ENCODE measurements at regions not wholly inside any gene's neighbourhood (a gene's known extent, or its start where the extent isn't known, plus 50 kb on each side); places are given as distances from the start of the nearest gene placed in this dataset.
"Not testable (repeated sequence)": the region's sequence is repeated elsewhere in the genome, so short reads cannot be mapped to it uniquely, and the experiment has no call there.

DNA sequence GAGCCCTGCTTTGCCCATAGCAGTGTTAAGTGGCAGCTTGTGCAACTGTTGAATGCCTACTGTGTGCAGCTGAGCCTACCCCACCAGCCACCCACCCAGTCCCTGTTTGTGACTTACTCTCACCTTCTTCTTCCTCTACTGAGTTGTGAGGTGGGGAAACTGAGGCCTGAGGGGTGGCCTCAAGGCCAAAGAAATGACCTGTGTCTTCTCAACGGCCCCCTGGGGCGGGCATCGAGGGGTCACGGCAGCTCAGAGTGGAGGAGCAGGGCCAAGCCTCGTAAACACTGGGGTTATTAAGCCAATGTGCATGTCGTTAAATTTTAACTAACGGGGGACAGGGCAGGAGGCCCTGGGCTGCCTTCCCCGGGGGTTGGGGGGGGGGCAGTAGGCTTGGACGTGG, 369.6 kb upstream of the ZNF722 start:
- H3K4me3 ChIP-seq (replicated peaks in 1 of 3; ENCODE audit: insufficient read depth in 1 of 3, low read depth in 1 of 3, low read length in 3 of 3); H2AFZ ChIP-seq (ENCODE audit: low read depth, low read length); BruUV-seq (replicated peaks); H3K9ac ChIP-seq (replicated peaks; ENCODE audit: extremely low read depth, insufficient read depth, low read length); H3K79me2 ChIP-seq (ENCODE audit: control insufficient read depth, insufficient read depth, low read length); POLR2A ChIA-PET; H3K36me3 ChIP-seq (ENCODE audit: control insufficient read depth in 2 of 2, extremely low read depth in 1 of 2, insufficient read depth in 2 of 2, low read length in 2 of 2); H3K9me1 ChIP-seq (replicated peaks; ENCODE audit: control insufficient read depth, extremely low read depth, insufficient read depth, low read length); H3K27ac ChIP-seq (ENCODE audit: insufficient read depth, low read depth, low read length); H3K27me3 ChIP-seq (ENCODE audit: control insufficient read depth in 2 of 2, insufficient read depth in 2 of 2, low read length in 2 of 2); H3K4me1 ChIP-seq (ENCODE audit: control insufficient read depth, extremely low read depth, insufficient read depth, low read length); dilution Hi-C loops (cut with MboI; ENCODE audit: extremely low pct_ligation_motif_present, low sequenced_read_pairs); CTCF ChIA-PET; H3K9me3 ChIP-seq (replicated peaks; ENCODE audit: control insufficient read depth, insufficient read depth, low read length); FAIRE-seq; intact Hi-C loops (cut with micrococcal nuclease); H4K20me1 ChIP-seq (replicated peaks; ENCODE audit: control insufficient read depth, extremely low read depth, insufficient read depth, low read length); H3K4me2 ChIP-seq (ENCODE audit: insufficient read depth, low read length); DNase-seq (ENCODE audit: low read depth, low spot score): not testable (repeated sequence)

DNA sequence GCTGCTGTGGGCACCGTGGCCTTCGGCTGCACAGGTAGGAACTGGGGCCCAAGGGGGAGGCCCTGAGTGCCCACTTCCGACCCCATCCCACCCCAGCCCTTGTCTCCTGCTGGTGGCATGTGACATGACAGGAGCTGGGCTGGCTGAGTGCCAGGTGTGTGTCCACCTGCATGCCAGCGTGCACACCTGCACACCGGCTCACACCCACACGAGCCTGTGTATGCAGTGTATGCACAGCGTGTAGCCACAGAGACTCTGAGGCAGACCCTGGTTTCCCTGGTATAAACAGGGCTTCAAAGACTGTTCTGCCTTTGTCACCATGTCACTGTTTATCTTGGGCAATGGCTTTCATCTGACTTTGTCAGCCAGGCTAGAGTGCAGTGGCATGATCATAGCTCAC, 362.1 kb upstream of the ZNF722 start:
- FAIRE-seq; H3K4me2 ChIP-seq (ENCODE audit: insufficient read depth, low read length); H3K79me2 ChIP-seq (ENCODE audit: control insufficient read depth, insufficient read depth, low read length); H2AFZ ChIP-seq (ENCODE audit: low read depth, low read length); POLR2A ChIA-PET; H3K27ac ChIP-seq (ENCODE audit: insufficient read depth, low read depth, low read length); H3K4me3 ChIP-seq (replicated peaks in 1 of 3; ENCODE audit: insufficient read depth in 1 of 3, low read depth in 1 of 3, low read length in 3 of 3); DNase-seq (ENCODE audit: low read depth, low spot score); H3K9me3 ChIP-seq (replicated peaks; ENCODE audit: control insufficient read depth, insufficient read depth, low read length); dilution Hi-C loops (cut with MboI; ENCODE audit: extremely low pct_ligation_motif_present, low sequenced_read_pairs); H3K9me1 ChIP-seq (replicated peaks; ENCODE audit: control insufficient read depth, extremely low read depth, insufficient read depth, low read length); H3K36me3 ChIP-seq (ENCODE audit: control insufficient read depth in 2 of 2, extremely low read depth in 1 of 2, insufficient read depth in 2 of 2, low read length in 2 of 2); H4K20me1 ChIP-seq (replicated peaks; ENCODE audit: control insufficient read depth, extremely low read depth, insufficient read depth, low read length); H3K27me3 ChIP-seq (ENCODE audit: control insufficient read depth in 2 of 2, insufficient read depth in 2 of 2, low read length in 2 of 2); H3K4me1 ChIP-seq (ENCODE audit: control insufficient read depth, extremely low read depth, insufficient read depth, low read length); intact Hi-C loops (cut with micrococcal nuclease); H3K9ac ChIP-seq (replicated peaks; ENCODE audit: extremely low read depth, insufficient read depth, low read length); BruUV-seq (replicated peaks); CTCF ChIA-PET: not testable (repeated sequence)

DNA sequence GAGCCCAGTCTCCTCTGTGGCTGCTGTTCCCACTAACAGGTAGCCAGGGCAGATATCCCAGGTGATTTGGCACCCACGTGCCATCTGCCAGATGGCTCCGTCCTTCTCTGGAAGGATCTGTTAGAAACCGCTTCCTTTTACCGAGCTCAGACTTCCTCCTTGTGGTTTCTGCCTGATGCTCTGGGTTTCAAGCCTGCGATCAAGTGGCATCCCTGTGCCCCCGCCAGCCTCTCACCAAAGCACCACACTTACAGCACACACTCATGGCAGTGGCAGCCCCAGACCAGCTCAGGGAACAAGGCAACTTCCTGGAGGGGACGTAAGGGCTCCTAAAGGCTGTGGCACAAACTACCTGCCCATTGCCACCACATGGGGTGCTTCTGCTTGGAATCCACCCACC, 333.1 kb upstream of the ZNF722 start:
- DNase-seq (ENCODE audit: low read depth, low spot score); H3K27me3 ChIP-seq (ENCODE audit: control insufficient read depth in 2 of 2, insufficient read depth in 2 of 2, low read length in 2 of 2); H3K4me1 ChIP-seq (ENCODE audit: control insufficient read depth, extremely low read depth, insufficient read depth, low read length); H3K79me2 ChIP-seq (ENCODE audit: control insufficient read depth, insufficient read depth, low read length); intact Hi-C loops (cut with micrococcal nuclease); H3K9ac ChIP-seq (replicated peaks; ENCODE audit: extremely low read depth, insufficient read depth, low read length); H3K4me3 ChIP-seq (replicated peaks in 1 of 3; ENCODE audit: insufficient read depth in 1 of 3, low read depth in 1 of 3, low read length in 3 of 3); H3K4me2 ChIP-seq (ENCODE audit: insufficient read depth, low read length); POLR2A ChIA-PET; H3K9me1 ChIP-seq (replicated peaks; ENCODE audit: control insufficient read depth, extremely low read depth, insufficient read depth, low read length); FAIRE-seq; H3K9me3 ChIP-seq (replicated peaks; ENCODE audit: control insufficient read depth, insufficient read depth, low read length); BruUV-seq (replicated peaks); CTCF ChIA-PET; H4K20me1 ChIP-seq (replicated peaks; ENCODE audit: control insufficient read depth, extremely low read depth, insufficient read depth, low read length); H3K36me3 ChIP-seq (ENCODE audit: control insufficient read depth in 2 of 2, extremely low read depth in 1 of 2, insufficient read depth in 2 of 2, low read length in 2 of 2); H2AFZ ChIP-seq (ENCODE audit: low read depth, low read length); H3K27ac ChIP-seq (ENCODE audit: insufficient read depth, low read depth, low read length); dilution Hi-C loops (cut with MboI; ENCODE audit: extremely low pct_ligation_motif_present, low sequenced_read_pairs): not testable (repeated sequence)

DNA sequence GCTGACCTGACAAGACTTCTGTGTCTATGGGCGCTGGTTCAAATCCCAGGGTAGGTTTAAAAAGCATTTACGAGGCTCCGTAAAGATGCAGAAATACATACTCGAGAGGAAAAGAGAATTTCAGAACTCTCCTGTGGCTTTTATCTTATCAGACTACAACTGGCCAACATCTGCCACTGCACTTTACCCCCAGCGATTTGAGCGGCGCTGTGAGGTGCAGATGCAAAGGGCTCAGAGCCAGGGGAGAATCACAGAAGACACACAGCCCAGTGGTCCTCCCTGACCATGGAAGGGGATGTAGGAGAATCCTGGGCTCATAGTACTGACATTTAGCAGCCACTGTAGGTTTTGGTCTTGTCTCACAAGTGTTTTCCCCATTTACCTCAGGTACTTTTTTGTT, 307.2 kb upstream of the ZNF722 start:
- H3K79me2 ChIP-seq (ENCODE audit: control insufficient read depth, insufficient read depth, low read length); H3K36me3 ChIP-seq (ENCODE audit: control insufficient read depth in 2 of 2, extremely low read depth in 1 of 2, insufficient read depth in 2 of 2, low read length in 2 of 2); H3K4me1 ChIP-seq (ENCODE audit: control insufficient read depth, extremely low read depth, insufficient read depth, low read length); POLR2A ChIA-PET; H4K20me1 ChIP-seq (replicated peaks; ENCODE audit: control insufficient read depth, extremely low read depth, insufficient read depth, low read length); CTCF ChIA-PET; H3K4me2 ChIP-seq (ENCODE audit: insufficient read depth, low read length); intact Hi-C loops (cut with micrococcal nuclease); H3K27me3 ChIP-seq (ENCODE audit: control insufficient read depth in 2 of 2, insufficient read depth in 2 of 2, low read length in 2 of 2); H3K9ac ChIP-seq (replicated peaks; ENCODE audit: extremely low read depth, insufficient read depth, low read length); dilution Hi-C loops (cut with MboI; ENCODE audit: extremely low pct_ligation_motif_present, low sequenced_read_pairs); FAIRE-seq; H2AFZ ChIP-seq (ENCODE audit: low read depth, low read length); BruUV-seq (replicated peaks); DNase-seq (ENCODE audit: low read depth, low spot score); H3K9me3 ChIP-seq (replicated peaks; ENCODE audit: control insufficient read depth, insufficient read depth, low read length); H3K4me3 ChIP-seq (replicated peaks in 1 of 3; ENCODE audit: insufficient read depth in 1 of 3, low read depth in 1 of 3, low read length in 3 of 3); H3K27ac ChIP-seq (ENCODE audit: insufficient read depth, low read depth, low read length); H3K9me1 ChIP-seq (replicated peaks; ENCODE audit: control insufficient read depth, extremely low read depth, insufficient read depth, low read length): not testable (repeated sequence)

All from endothelial cell of umbilical vein (primary cell).